PC-9 (cell line): ENCODE measurements at regions not wholly inside any gene's neighbourhood (a gene's known extent, or its start where the extent isn't known, plus 50 kb on each side); places are given as distances from the start of the nearest gene placed in this dataset.
A peak's percentile ranks its signal among the peaks of the same experiment; 100 is the strongest.

Experiments
- BruUV-seq: library from RNA; stranded (reverse); fragments of 400-500 nt; replicated peaks from 2 replicates; lab custom pipeline; 2021; lab: Mats Ljungman, UMichigan
- CTCF ChIA-PET: fragments of 300-600 bp; sonication (Branson Sonifier 250); formaldehyde crosslinking; loops from one replicate; lab custom pipeline; 2022; ENCODE audit warnings: antibody characterized with exemption; lab: Charles Lee
- POLR2A ChIA-PET: fragments of 300-600 bp; sonication (Branson Sonifier 250); formaldehyde crosslinking; loops from one replicate; lab custom pipeline; 2022; ENCODE audit warnings: antibody characterized with exemption; ENCODE audit not compliant: unreplicated experiment; lab: Charles Lee
- DNase-seq, 2 experiments: peaks; one replicate each; pipeline versions ENCODE4 v3.0.0 to v3.0.0-alpha.2; 2015 to 2022; ENCODE audit warnings: mixed read lengths in 1 of 2
- H2AFZ ChIP-seq: fragments of 200-600 bp; sonication (generic); 2 replicates; pipeline ENCODE4 v1.8.1; 2017; ENCODE audit warnings: antibody characterized with exemption
- H3F3A ChIP-seq: fragments of 200-600 bp; sonication (generic); 2 replicates; pipeline ENCODE4 v1.8.1; 2017; ENCODE audit warnings: antibody characterized with exemption, mild to moderate bottlenecking, low read depth; ENCODE audit not compliant: insufficient read depth
- H3K27ac ChIP-seq: fragments of 200-600 bp; sonication (generic); 2 replicates; pipeline ENCODE4 v1.6.1; 2016; ENCODE audit warnings: mixed run types
- H3K27me3 ChIP-seq: fragments of 200-600 bp; sonication (generic); 2 replicates; pipeline ENCODE4 v1.6.1; 2016; ENCODE audit warnings: low read depth, mixed run types; ENCODE audit not compliant: insufficient read depth
- H3K36me3 ChIP-seq: fragments of 200-600 bp; sonication (generic); 2 replicates; pipeline ENCODE4 v1.6.1; 2016; ENCODE audit warnings: low read depth, mixed run types
- H3K4me1 ChIP-seq: fragments of 200-600 bp; sonication (generic); replicated peaks from 2 replicates; pipeline ENCODE4 v1.6.1; 2016; ENCODE audit warnings: mixed run types; ENCODE audit not compliant: insufficient read depth
- H3K4me2 ChIP-seq: fragments of 200-600 bp; sonication (generic); 2 replicates; pipeline ENCODE4 v1.6.1; 2017; ENCODE audit warnings: mixed run types
- H3K4me3 ChIP-seq: fragments of 200-600 bp; sonication (generic); 2 replicates; pipeline ENCODE4 v1.6.1; 2016; ENCODE audit warnings: mixed run types
- H3K79me2 ChIP-seq: fragments of 200-600 bp; sonication (generic); 2 replicates; pipeline ENCODE4 v1.6.1; 2017; ENCODE audit warnings: low read depth, mixed run types
- H3K9me2 ChIP-seq: fragments of 200-600 bp; sonication (generic); 2 replicates; pipeline ENCODE4 v1.8.1; 2017; ENCODE audit warnings: mild to moderate bottlenecking; ENCODE audit not compliant: insufficient read depth
- H3K9me3 ChIP-seq: fragments of 200-600 bp; sonication (generic); 2 replicates; pipeline ENCODE4 v1.8.1; 2016; ENCODE audit warnings: low read depth; ENCODE audit not compliant: insufficient read depth
- H4K20me1 ChIP-seq: fragments of 200-600 bp; sonication (generic); 2 replicates; pipeline ENCODE4 v1.8.1; 2017; ENCODE audit not compliant: insufficient read depth
- CTCF ChIP-seq: fragments of 200-600 bp; sonication (generic); conservative IDR thresholded peaks from 2 replicates; pipeline ENCODE4 v1.6.1; 2017; ENCODE audit warnings: mixed run types, antibody characterized with exemption, mild to moderate bottlenecking, moderate library complexity
- EZH2 ChIP-seq: fragments of 200-600 bp; sonication (generic); IDR thresholded peaks from 2 replicates; pipeline ENCODE4 v1.8.0; 2017; ENCODE audit warnings: antibody characterized with exemption, low read depth
- intact Hi-C: fragments of 100-400 bp; cut with micrococcal nuclease; formaldehyde crosslinking; loops from one replicate; pipeline ENCODE4 v1.10.0; 2022; ENCODE audit not compliant: unreplicated experiment

- Histone ChIP-seq H3K79me2 (no peaks in the 10 kb centered on the region), H3K27ac (no peak overlapping the region), H4K20me1 (no peaks in the 10 kb centered on the region), H3K4me3 (no peak overlapping the region), H3K4me1 (peaks cover 10% of the 10 kb centered on the region), H2AFZ (no peak overlapping the region), H3K9me3 (no peaks in the 10 kb centered on the region; the same call in 1 of the 2 replicates), H3K9me2 (no peaks in the 10 kb centered on the region), H3F3A (no peaks in the 10 kb centered on the region; the same call in 1 of the 2 replicates), H3K4me2 (no peak overlapping the region), H3K36me3 (no peaks in the 10 kb centered on the region), H3K27me3 (no peaks in the 10 kb centered on the region)
- intact Hi-C loops: no loop called here
- ChIA-PET POLR2A (interaction anchor here (0.6 kb wide), 1 partner anchor 138 kb away, joined by 6 read pairs; no protein-coding TSS in a partner anchor), CTCF (no interaction called here)
- peak in 1 of 2 experiments; percentile 25 for DNase-seq
- no peak for TF ChIP-seq EZH2
- TF ChIP-seq CTCF: no peak
- no TSS peak for BruUV-seq
Measured at GRCh38 chr2:19178175-19178574, 180.2 kb downstream of the OSR1 start.

- Histone ChIP-seq H3K27me3 (no peaks in the 10 kb centered on the region), H3K4me3 (no peak overlapping the region), H3K9me2 (peaks cover 2% of the 10 kb centered on the region; the same call in 1 of the 2 replicates), H3K79me2 (no peaks in the 10 kb centered on the region), H3K36me3 (no peaks in the 10 kb centered on the region), H4K20me1 (no peaks in the 10 kb centered on the region), H3F3A (no peaks in the 10 kb centered on the region; the same call in 1 of the 2 replicates), H3K4me1 (peaks cover 10% of the 10 kb centered on the region), H3K27ac (no peak overlapping the region), H3K9me3 (no peaks in the 10 kb centered on the region), H2AFZ (no peak overlapping the region), H3K4me2 (no peak overlapping the region)
- POLR2A ChIA-PET: interaction anchor here (0.6 kb wide), 1 partner anchor 1127 kb away, joined by 3 read pairs; no protein-coding TSS in a partner anchor
- CTCF ChIA-PET: interaction anchor here (1.0 kb wide), 1 partner anchor 36 kb away, joined by 3 read pairs; no protein-coding TSS in a partner anchor
- intact Hi-C loops: loop anchor here (1.0 kb wide), 1 partner anchor 36 kb away; no protein-coding TSS in a partner anchor
- TF ChIP-seq CTCF: no peak
- no peak for TF ChIP-seq EZH2
- peak; percentile 10 to 63 for DNase-seq
- no TSS peak for BruUV-seq
Measured at GRCh38 chr2:19176977-19177376, 181.4 kb downstream of the OSR1 start.

GRCh38 chr2:19176172-19176852, 182.1 kb downstream of the OSR1 start:
- Histone ChIP-seq H3K9me2 (peaks cover 4% of the 10 kb centered on the region; the same call in 1 of the 2 replicates), H3K4me2 (no peak overlapping the region), H3F3A (no peaks in the 10 kb centered on the region; the same call in 1 of the 2 replicates), H3K4me1 (peaks cover 10% of the 10 kb centered on the region), H3K79me2 (no peaks in the 10 kb centered on the region), H3K27me3 (no peaks in the 10 kb centered on the region), H3K4me3 (no peak overlapping the region), H3K9me3 (no peaks in the 10 kb centered on the region), H2AFZ (no peak overlapping the region), H3K27ac (no peak overlapping the region), H4K20me1 (no peaks in the 10 kb centered on the region), H3K36me3 (no peaks in the 10 kb centered on the region)
- intact Hi-C loops: no loop called here
- DNase-seq: peak in 1 of 2 experiments; percentile 5
- ChIA-PET POLR2A (interaction anchor here (0.6 kb wide), 1 partner anchor 1127 kb away, joined by 3 read pairs; no protein-coding TSS in a partner anchor), CTCF (interaction anchor here (1.0 kb wide), 1 partner anchor 35 kb away, joined by 3 read pairs; no protein-coding TSS in a partner anchor)
- TF ChIP-seq EZH2: no peak
- TF ChIP-seq CTCF: no peak
- no TSS peak for BruUV-seq
